ENCODE measurements at regions not wholly inside any gene's neighbourhood (a gene's known extent, or its start where the extent isn't known, plus 50 kb on each side); places are given as distances from the start of the nearest gene placed in this dataset.

DNA sequence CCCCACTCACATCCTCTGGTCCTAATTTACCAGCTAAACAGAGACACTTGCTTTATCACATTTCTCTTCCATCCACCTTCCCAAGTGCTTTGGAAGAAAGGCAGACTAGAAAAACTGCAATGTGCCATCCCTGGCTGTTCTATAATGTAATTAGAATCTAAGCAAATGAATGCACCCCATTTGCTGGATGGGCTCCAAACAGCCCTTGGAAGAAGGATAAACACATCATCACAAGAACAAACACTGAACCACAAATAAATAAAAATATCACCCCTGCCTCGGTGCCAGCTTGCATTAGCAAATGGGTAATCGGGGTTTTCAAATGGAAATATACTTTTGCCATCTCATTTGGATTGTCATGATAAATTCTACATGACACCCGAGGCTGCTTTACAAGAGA is 296.6 kb upstream of the ISX start:
- H3K27ac ChIP-seq (ENCODE audit: extremely low read length, insufficient read depth, low read length) = no peak overlapping the region
- no peak for FAIRE-seq
- BruUV-seq (replicated peaks) = no TSS peak
- no peak for ATAC-seq
- no peaks in the 10 kb centered on the region for H3K4me1 ChIP-seq (ENCODE audit: insufficient read depth, low read length)
- H3K9me3 ChIP-seq (ENCODE audit: low read length) = no peaks in the 10 kb centered on the region
- no peaks in the 10 kb centered on the region for H4K20me1 ChIP-seq (ENCODE audit: insufficient read depth, low read length)
- H3K36me3 ChIP-seq (replicated peaks in 1 of 2; ENCODE audit: control insufficient read depth in 1 of 2, insufficient read depth in 2 of 2, low read length in 2 of 2) = no peaks in the 10 kb centered on the region
- ChIA-PET CTCF (ENCODE audit: low intra/inter-chr PET ratio, low total read pairs) (no interaction called here), POLR2A (no interaction called here)
- no peak overlapping the region for H3K9ac ChIP-seq (ENCODE audit: insufficient read depth, low read depth, low read length)
- H2AFZ ChIP-seq (ENCODE audit: low read length) = no peak overlapping the region
- in situ Hi-C loops (cut with HindIII; ENCODE audit: extremely low pct_ligation_motif_present, low pct_unique_long_range_greater_than_20kb) = no loop called here
- intact Hi-C loops (cut with micrococcal nuclease; ENCODE audit: unreplicated experiment) = no loop called here
- DNase-seq (ENCODE audit: low spot score) = no peak
- H3K4me3 ChIP-seq (replicated peaks in 1 of 3; ENCODE audit: insufficient read depth in 1 of 3, low read depth in 2 of 3, low read length in 3 of 3) = no peak overlapping the region
- H3K4me2 ChIP-seq (ENCODE audit: low read depth, low read length) = no peak overlapping the region
- no peaks in the 10 kb centered on the region for H3K79me2 ChIP-seq (ENCODE audit: insufficient read depth, low read length)
- H3K27me3 ChIP-seq (ENCODE audit: control insufficient read depth in 1 of 2, insufficient read depth in 2 of 2, low read length in 2 of 2) = peaks cover 0 to 3% of the 10 kb centered on the region in 2 experiments; a peak in 1 of 5 replicates
- 0% methylated on average over 3 of the region's 3 CpGs for WGBS (ENCODE audit: low lambda C conversion rate)
- TF ChIP-seq, protein P1, sequence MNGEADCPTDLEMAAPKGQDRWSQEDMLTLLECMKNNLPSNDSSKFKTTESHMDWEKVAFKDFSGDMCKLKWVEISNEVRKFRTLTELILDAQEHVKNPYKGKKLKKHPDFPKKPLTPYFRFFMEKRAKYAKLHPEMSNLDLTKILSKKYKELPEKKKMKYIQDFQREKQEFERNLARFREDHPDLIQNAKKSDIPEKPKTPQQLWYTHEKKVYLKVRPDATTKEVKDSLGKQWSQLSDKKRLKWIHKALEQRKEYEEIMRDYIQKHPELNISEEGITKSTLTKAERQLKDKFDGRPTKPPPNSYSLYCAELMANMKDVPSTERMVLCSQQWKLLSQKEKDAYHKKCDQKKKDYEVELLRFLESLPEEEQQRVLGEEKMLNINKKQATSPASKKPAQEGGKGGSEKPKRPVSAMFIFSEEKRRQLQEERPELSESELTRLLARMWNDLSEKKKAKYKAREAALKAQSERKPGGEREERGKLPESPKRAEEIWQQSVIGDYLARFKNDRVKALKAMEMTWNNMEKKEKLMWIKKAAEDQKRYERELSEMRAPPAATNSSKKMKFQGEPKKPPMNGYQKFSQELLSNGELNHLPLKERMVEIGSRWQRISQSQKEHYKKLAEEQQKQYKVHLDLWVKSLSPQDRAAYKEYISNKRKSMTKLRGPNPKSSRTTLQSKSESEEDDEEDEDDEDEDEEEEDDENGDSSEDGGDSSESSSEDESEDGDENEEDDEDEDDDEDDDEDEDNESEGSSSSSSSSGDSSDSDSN (CRISPR knock-in tag; IDR thresholded peaks at IDR 0.05) = no peak
- TF ChIP-seq KDM2A (CRISPR knock-in tag; IDR thresholded peaks at IDR 0.05; ENCODE audit: borderline replicate concordance, low read depth) (no peak), HCFC1 (IDR thresholded peaks at IDR 0.05; ENCODE audit: low read depth, low read length) (no peak), SP5 (CRISPR knock-in tag; IDR thresholded peaks at IDR 0.05; ENCODE audit: borderline replicate concordance, low read depth) (no peak), KLF15 (CRISPR knock-in tag; IDR thresholded peaks at IDR 0.05; ENCODE audit: borderline replicate concordance) (no peak), MED1 (CRISPR knock-in tag; IDR thresholded peaks at IDR 0.05) (no peak), HES4 (CRISPR knock-in tag; IDR thresholded peaks at IDR 0.05; ENCODE audit: borderline replicate concordance) (no peak)
- TF ChIP-seq, protein P2, sequence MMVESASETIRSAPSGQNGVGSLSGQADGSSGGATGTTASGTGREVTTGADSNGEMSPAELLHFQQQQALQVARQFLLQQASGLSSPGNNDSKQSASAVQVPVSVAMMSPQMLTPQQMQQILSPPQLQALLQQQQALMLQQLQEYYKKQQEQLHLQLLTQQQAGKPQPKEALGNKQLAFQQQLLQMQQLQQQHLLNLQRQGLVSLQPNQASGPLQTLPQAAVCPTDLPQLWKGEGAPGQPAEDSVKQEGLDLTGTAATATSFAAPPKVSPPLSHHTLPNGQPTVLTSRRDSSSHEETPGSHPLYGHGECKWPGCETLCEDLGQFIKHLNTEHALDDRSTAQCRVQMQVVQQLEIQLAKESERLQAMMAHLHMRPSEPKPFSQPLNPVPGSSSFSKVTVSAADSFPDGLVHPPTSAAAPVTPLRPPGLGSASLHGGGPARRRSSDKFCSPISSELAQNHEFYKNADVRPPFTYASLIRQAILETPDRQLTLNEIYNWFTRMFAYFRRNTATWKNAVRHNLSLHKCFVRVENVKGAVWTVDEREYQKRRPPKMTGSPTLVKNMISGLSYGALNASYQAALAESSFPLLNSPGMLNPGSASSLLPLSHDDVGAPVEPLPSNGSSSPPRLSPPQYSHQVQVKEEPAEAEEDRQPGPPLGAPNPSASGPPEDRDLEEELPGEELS (CRISPR knock-in tag; IDR thresholded peaks at IDR 0.05) = no peak
- TF ChIP-seq, protein P3, sequence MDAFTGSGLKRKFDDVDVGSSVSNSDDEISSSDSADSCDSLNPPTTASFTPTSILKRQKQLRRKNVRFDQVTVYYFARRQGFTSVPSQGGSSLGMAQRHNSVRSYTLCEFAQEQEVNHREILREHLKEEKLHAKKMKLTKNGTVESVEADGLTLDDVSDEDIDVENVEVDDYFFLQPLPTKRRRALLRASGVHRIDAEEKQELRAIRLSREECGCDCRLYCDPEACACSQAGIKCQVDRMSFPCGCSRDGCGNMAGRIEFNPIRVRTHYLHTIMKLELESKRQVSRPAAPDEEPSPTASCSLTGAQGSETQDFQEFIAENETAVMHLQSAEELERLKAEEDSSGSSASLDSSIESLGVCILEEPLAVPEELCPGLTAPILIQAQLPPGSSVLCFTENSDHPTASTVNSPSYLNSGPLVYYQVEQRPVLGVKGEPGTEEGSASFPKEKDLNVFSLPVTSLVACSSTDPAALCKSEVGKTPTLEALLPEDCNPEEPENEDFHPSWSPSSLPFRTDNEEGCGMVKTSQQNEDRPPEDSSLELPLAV (CRISPR knock-in tag; conservative IDR thresholded peaks at IDR 0.05; ENCODE audit: low read depth) = no peak
- TF ChIP-seq, protein P4, sequence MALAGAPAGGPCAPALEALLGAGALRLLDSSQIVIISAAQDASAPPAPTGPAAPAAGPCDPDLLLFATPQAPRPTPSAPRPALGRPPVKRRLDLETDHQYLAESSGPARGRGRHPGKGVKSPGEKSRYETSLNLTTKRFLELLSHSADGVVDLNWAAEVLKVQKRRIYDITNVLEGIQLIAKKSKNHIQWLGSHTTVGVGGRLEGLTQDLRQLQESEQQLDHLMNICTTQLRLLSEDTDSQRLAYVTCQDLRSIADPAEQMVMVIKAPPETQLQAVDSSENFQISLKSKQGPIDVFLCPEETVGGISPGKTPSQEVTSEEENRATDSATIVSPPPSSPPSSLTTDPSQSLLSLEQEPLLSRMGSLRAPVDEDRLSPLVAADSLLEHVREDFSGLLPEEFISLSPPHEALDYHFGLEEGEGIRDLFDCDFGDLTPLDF (CRISPR knock-in tag; IDR thresholded peaks at IDR 0.05) = no peak

Measured in HepG2 (cell line).